Stimulated activated CD4-positive, alpha-beta T cell treated with anti-CD3 and anti-CD28 coated beads, Interleukin-1b, Interleukin-23, amount 100 ng/mL, for 24 hours (primary cell): ENCODE measurements at regions not wholly inside any gene's neighbourhood (a gene's known extent, or its start where the extent isn't known, plus 50 kb on each side); places are given as distances from the start of the nearest gene placed in this dataset.
"Not testable (repeated sequence)": the region's sequence is repeated elsewhere in the genome, so short reads cannot be mapped to it uniquely, and the experiment has no call there.

Experiments used
- DNase-seq, 4 experiments: peaks; one replicate each; pipeline ENCODE4 v3.0.0-alpha.2; 2020; ENCODE audit warnings: low read depth in 4 of 4, low spot score in 1 of 4

GRCh38 chr2:172253190-172254052 is 150.7 kb upstream of the DLX2 start:
- DNase-seq = peak in 3 of 4 experiments; percentile 38 to 63 (median 59)

- DNase-seq = no peak
These were observed 154.2 kb upstream of the DLX2 start for GRCh38 chr2:172256886-172257285.

- no peak for DNase-seq
These were observed 157.1 kb upstream of the DLX2 start for GRCh38 chr2:172259827-172260226.

- DNase-seq = no peak
These were observed 157.6 kb upstream of the DLX2 start for GRCh38 chr2:172260336-172260735.

GRCh38 chr2:172261292-172261691 is 158.6 kb upstream of the DLX2 start:
- no peak for DNase-seq

GRCh38 chr2:172262486-172262885 is 159.8 kb upstream of the DLX2 start:
- no peak for DNase-seq

GRCh38 chr2:172264820-172265219 is 162.1 kb upstream of the DLX2 start:
- DNase-seq = not testable (repeated sequence)

GRCh38 chr2:172269507-172270244 is 157.7 kb upstream of the ITGA6 start:
- DNase-seq = not testable (repeated sequence)

- DNase-seq = no peak
These were observed 156.9 kb upstream of the ITGA6 start for GRCh38 chr2:172270278-172271079.

GRCh38 chr2:172273910-172274571 is 153.3 kb upstream of the ITGA6 start:
- DNase-seq = no peak

GRCh38 chr2:172275239-172275638 is 152.1 kb upstream of the ITGA6 start:
- DNase-seq = no peak

GRCh38 chr2:172276961-172277360 is 150.4 kb upstream of the ITGA6 start:
- no peak for DNase-seq

GRCh38 chr2:172278667-172279066 is 148.7 kb upstream of the ITGA6 start:
- no peak for DNase-seq

GRCh38 chr2:172279214-172279613 is 148.2 kb upstream of the ITGA6 start:
- DNase-seq = no peak

- no peak for DNase-seq
These were observed 147.6 kb upstream of the ITGA6 start for GRCh38 chr2:172279813-172280212.

GRCh38 chr2:172280571-172281361 is 146.6 kb upstream of the ITGA6 start:
- DNase-seq = no peak

- no peak for DNase-seq
These were observed 145.5 kb upstream of the ITGA6 start for GRCh38 chr2:172281648-172282570.

- DNase-seq = no peak
These were observed 144.4 kb upstream of the ITGA6 start for GRCh38 chr2:172282944-172283343.

GRCh38 chr2:172283476-172283875 is 143.9 kb upstream of the ITGA6 start:
- no peak for DNase-seq
